RCC 7860 (cell line): ENCODE measurements at regions not wholly inside any gene's neighbourhood (a gene's known extent, or its start where the extent isn't known, plus 50 kb on each side); places are given as distances from the start of the nearest gene placed in this dataset.

Source experiments
- DNase-seq: peaks from one replicate; pipeline ENCODE4 v3.0.0-alpha.2; 2015; ENCODE audit warnings: low spot score
- FAIRE-seq: peaks from 2 replicates; lab custom pipeline; 2012; peaks lifted over from hg19 to GRCh38; lab: Jason Lieb, UNC

GRCh38 chr18:51998711-51999110 is 341.3 kb upstream of the DCC start:
- no peak for FAIRE-seq
- no peak for DNase-seq

GRCh38 chr18:51999351-51999750 is 340.6 kb upstream of the DCC start:
- DNase-seq (no peak), FAIRE-seq (no peak)

DNA sequence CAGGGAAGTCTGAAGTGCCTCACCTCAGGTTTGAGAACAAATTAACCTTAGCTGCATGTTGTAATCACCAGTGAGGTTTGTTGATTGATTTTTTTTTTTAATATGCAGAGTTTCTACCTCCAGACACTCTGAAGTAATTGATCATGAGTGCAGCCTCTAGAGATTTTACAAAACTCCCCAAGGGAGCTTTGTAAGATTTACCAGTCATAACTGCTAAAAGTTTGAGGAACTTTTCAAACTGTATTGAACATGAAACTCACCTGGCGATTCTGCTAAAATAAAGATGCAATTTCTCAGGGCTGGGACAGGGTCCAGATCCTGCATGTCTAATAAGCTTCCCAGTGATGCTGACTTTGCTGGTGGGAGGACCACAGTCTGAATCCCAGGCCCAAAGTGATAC is 339.6 kb upstream of the DCC start:
- no peak for DNase-seq
- no peak for FAIRE-seq

- DNase-seq (no peak), FAIRE-seq (no peak)
Measured at GRCh38 chr18:52001106-52001505, 338.9 kb upstream of the DCC start.

DNA sequence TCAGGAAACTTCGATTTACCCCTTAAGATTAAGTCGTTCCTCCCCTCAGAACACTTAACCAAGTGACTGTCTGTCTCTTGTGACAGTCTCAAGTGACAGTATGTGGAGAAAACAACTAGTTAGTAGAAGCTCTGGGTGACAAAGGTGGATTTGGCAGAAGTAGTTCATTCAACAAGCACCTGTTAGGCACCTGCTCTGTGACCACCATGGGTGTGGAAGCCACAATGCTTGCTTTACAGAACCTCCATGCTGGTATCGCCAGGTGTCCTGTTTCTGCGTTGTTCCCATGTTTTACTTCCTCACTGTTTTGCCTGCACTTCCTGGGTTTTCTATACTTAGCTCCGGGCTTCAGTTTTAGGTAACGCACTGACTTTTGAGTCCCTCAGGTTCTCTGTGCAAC is 337.4 kb upstream of the DCC start:
- DNase-seq (no peak), FAIRE-seq (no peak)

DNA sequence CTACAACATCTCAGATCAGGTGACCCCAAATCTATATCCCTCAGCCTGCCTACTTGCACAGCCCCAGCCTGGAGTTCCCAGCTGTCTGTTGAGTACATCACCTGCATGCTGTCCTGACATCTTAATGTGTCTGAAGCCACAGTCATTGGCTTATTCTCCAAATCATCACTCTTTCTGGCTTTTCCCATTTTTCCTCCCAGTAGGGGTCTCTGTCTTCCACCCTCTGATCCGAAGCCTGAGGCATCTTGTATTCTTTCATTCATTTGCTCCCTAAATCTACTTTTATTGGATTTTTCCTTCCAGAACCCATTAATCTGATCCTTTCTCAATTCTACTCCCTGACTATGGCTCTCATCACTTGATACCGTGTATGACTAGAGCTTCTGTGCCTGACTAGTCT is 332.9 kb upstream of the DCC start:
- DNase-seq: no peak
- no peak for FAIRE-seq

DNA sequence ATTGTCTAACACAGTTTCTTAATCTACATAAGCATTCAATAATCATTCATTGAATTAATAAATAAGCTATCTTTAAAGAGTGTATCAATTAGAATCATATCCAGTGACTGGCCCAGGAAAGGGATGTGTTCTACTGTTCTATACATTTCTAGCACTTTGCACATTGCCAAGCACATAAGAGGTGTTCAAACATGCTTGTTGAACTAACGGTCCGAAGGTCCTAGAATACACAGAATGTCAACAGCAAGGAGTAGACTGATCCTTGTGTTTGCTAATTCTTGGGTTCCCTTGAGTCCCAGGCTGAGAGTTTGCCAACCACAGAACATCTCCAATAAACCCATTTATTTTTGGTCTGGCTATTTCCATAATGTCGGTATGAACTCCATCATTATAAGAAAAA is 331.7 kb upstream of the DCC start:
- FAIRE-seq: no peak
- no peak for DNase-seq

- FAIRE-seq: no peak
- no peak for DNase-seq
Measured at GRCh38 chr18:52008736-52009135, 331.3 kb upstream of the DCC start.

DNA sequence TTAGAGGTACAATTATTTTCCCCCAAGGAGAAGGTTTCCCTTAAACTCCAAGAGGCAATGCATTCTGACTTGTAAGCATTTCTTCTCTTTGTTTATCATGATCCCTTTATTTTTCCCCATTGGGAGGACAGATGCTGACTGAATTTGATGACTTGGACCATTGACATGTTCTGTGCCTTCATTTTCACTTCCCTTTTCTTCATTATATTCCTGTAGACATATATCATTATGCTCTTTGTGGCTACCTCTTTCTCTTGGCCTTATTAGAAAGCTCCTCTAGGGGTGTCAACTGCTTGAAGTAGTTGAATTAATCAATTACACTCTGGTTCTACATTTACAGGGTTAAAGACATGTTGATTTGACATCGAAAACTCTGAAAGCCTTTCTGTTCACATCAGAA is 330.0 kb upstream of the DCC start:
- DNase-seq (no peak), FAIRE-seq (no peak)

GRCh38 chr18:52045946-52046675 is 293.9 kb upstream of the DCC start:
- FAIRE-seq (no peak), DNase-seq (no peak)

DNA sequence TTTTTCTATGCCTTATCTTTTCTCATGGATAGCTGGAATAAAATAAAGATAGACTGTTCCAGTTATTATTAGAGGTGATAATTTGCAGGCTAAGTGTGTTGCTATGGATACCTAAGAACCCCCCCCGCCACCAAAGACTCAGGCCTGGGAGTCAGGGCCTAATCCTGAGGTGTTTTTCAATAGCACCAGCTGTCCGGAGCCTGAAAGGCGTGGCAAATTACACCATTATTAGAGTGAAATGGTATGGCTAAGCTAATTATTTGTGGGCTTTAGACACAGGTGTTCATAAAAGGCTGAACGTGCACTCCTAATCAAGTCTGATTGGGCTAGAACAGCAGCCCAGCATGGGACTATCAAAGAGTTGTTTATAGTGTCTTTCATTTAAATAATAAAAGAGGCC is 293.2 kb upstream of the DCC start:
- DNase-seq (no peak), FAIRE-seq (no peak)

DNA sequence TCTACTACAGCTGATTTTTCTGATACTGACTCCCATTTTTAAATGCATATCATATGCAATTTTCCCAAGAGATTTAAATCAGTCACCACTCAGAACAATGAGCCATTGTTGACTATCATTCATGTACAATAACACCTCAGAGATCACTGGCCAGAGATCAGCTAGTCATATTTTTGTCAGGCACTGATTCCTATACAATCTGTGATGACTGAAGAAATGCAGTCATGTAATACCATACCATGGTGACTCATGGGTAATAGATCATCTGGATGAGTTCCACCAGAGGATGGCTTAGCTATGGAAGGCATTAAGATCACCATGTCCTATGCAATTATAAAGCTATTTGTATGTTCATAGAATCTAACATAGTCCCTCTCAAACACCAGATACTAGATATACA is 285.7 kb upstream of the DCC start:
- no peak for DNase-seq
- FAIRE-seq: no peak

DNA sequence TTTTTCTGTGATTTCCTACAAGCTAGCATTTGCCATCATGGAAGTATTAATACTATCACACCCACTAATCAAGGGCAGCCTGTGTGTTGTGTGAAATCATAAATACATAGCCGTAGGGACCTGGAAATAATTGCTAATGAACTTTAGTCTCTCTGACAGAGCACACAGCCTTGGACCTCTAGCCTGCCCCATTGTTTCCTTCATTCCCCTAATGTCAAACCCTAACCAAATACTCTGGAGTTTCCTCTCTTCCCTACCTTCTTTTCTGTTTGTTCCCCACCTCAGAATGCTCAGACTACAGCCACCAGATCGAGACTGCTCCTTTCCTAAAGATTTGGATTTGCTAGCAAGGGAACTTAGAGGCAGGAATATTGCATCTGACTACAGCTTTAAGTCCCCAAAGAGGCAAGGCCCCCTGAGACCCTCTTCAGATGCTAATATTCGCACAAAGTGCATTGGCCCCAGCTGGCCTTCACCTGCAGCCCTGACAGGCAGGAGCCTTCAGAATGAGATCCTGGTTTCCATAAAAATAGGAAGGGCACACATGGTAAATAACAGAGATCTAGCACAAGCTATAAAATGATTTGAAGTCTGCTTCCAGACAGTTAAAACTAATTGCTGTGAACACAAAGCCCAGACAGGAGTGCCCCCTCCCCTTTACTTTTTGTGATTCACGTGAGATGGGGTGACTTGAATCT is 279.2 kb upstream of the DCC start:
- FAIRE-seq (no peak), DNase-seq (no peak)

GRCh38 chr18:52063923-52064322 is 276.1 kb upstream of the DCC start:
- FAIRE-seq (no peak), DNase-seq (no peak)

GRCh38 chr18:52069201-52069600 is 270.8 kb upstream of the DCC start:
- FAIRE-seq (no peak), DNase-seq (no peak)

DNA sequence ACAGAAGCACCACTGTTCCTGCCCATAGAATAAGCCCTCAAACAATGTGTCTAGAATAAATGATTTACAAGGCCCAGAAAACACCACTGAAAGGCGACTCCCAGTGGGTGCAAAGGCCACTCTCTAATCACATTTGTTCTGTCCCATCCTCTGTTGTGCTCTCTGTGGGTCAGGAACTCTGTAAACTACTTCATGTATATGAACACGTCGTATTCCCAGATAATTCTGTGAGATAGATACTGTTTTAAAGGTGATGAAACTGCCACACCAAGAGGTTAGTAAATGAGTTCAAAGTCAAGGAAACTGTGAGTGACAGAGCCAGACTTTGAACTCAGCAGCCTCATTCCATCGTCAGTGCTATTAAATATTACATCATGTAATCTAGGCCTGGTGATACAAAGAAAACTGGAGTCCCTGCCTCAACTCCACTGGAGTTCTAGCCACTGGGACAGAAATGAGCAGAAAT is 269.7 kb upstream of the DCC start:
- DNase-seq: no peak
- FAIRE-seq: no peak

DNA sequence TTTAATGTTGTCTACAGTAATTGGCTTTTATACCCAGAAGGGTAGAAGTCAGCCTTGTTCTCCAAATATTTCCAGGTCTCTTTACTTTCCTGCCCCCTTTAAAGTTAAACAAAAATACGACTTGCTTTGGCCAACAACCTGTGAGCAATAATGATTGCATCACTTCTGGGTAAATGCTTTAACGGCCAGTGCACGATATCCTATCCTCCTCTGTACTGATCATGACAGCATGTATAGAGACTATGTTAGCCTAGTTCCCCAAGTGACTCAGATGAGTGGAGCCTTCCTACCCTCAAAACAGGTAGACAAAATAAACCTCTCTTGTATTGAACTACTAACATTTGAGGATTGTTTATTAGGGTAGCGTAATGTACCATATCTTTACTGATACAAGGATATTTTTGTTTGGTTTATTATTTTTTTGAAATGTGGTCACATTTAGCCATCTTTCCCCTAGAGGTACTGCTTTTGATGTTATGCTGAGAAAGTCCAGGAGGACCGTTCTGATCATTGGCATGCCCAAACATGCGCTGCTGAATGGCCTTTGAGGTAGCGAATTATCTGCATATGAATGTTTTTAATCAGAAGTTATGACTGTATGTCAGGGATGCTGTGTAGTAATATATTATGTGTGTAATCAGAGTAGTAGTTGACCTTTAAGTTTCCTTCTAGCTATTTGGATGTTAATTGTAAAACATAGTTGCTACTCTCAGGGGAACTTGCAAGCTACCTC is 262.6 kb upstream of the DCC start:
- FAIRE-seq (no peak), DNase-seq (no peak)

GRCh38 chr18:52082246-52082645 is 257.8 kb upstream of the DCC start:
- FAIRE-seq: no peak
- no peak for DNase-seq

DNA sequence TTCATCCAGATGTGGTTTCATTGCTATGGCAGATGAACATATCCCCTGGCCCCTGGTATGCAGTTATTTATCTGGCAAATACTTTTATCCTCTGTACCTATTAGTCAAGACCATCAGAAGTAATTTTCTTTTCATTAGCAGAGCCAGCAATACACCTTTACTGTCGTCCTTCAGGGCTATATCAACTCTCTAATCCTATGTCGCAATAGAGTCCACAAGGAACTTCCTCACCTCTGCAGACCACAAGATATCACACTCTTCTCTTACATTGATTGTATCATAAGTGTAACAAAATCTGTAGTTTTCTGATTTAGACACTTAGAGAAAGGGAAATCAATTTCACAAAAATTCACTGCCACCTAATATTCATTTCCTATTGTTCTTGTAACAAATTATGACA is 252.9 kb upstream of the DCC start:
- DNase-seq: no peak
- no peak for FAIRE-seq

DNA sequence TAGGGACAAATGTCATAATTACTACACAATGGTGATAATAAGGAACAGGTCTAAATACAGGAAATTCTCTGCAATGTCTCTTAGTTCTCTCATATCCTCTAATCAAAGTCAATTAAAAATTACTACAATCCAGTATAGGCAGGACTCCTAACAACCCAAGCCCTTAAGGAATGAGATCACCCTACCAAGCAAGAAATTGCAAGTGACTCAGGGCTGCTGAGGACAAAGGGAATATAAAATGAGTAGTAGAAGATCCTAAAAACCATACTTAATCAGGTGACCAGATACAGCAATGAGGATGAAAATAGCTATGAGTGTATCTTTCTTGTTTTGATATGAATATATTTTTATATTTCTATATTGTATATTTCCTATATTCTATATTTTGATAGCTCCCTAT is 250.0 kb upstream of the DCC start:
- no peak for FAIRE-seq
- DNase-seq: no peak

GRCh38 chr18:52093171-52093570 is 246.8 kb upstream of the DCC start:
- no peak for DNase-seq
- FAIRE-seq: no peak

DNA sequence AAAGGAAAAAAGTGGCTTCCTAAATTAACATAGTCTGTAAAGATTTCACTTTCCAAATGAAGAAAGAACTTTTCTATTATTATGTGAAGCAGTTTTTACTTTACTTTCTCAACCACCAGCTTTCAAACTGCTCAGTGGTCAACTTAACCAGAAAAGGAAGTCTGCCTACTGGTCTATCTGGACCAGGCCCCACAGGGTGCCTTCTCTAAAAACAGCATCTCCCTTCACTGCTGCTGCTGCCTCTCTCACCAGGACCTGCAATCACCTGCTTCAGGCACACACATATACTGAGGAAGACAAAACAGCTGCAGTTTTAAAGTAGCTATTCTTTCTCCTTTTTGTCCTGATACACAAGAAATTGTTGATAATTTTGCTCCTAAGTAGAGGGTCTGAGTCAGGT is 221.3 kb upstream of the DCC start:
- DNase-seq (no peak), FAIRE-seq (no peak)
